ENCODE measurements at regions not wholly inside any gene's neighbourhood (a gene's known extent, or its start where the extent isn't known, plus 50 kb on each side); places are given as distances from the start of the nearest gene placed in this dataset.

DNA sequence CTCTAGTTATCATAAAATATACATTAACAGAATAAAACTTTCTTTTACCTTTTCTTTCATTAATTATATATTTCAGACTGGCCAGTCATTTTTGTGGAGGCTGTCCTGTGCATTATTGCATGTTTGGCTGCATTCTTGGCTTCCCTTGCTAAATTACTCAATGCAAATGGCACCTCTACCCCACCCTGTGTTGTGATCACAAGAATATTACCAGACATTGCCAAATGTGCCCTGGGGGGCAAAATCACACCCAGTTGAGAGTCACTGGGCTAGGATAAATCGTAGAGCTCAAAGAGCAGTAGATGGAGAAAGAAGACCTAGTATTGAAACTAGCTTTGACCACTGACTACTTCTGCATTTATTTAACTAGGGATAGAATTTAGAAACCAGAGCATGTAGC is 1257.8 kb upstream of the TENM4 start:
- Histone ChIP-seq H3K27ac (ENCODE audit: low read depth in 1 of 2, low read length in 2 of 2) (no peak overlapping the region), H3K36me3 (ENCODE audit: control insufficient read depth in 4 of 4, insufficient read depth in 3 of 4, low read depth in 1 of 4, low read length in 3 of 4) (no peaks in the 10 kb centered on the region), H3K4me3 (ENCODE audit: low read depth in 1 of 3, low read length in 3 of 3) (no peak overlapping the region), H3K9me3 (ENCODE audit: control insufficient read depth in 4 of 4, low read length in 3 of 4) (no peaks in the 10 kb centered on the region), H3K4me1 (ENCODE audit: control insufficient read depth in 4 of 4, insufficient read depth in 4 of 4, low read length in 3 of 4) (no peaks in the 10 kb centered on the region), H3K9ac (ENCODE audit: low read depth in 1 of 2, low read length in 2 of 2) (no peak overlapping the region), H3K27me3 (ENCODE audit: control insufficient read depth in 4 of 4, insufficient read depth in 4 of 4, low read length in 3 of 4) (no peaks in the 10 kb centered on the region)
- WGBS: 56% methylated on average over 1 of the region's 1 CpG
- no peak for DNase-seq (ENCODE audit: low spot score)
- TF ChIP-seq RXRA (IDR thresholded peaks at IDR 0.05): no peak
- TF ChIP-seq JUND (IDR thresholded peaks at IDR 0.05): no peak
- no peak for TF ChIP-seq SP1 (IDR thresholded peaks at IDR 0.05)
- no peak for TF ChIP-seq EGR1 (IDR thresholded peaks at IDR 0.05; ENCODE audit: low read depth in 2 of 2)

GRCh38 chr11:80694385-80694784 is 1253.6 kb upstream of the TENM4 start:
- Histone ChIP-seq H3K4me1 (ENCODE audit: control insufficient read depth in 4 of 4, insufficient read depth in 4 of 4, low read length in 3 of 4) (no peaks in the 10 kb centered on the region), H3K9ac (ENCODE audit: low read depth in 1 of 2, low read length in 2 of 2) (no peak overlapping the region), H3K4me3 (ENCODE audit: low read depth in 1 of 3, low read length in 3 of 3) (no peak overlapping the region), H3K27ac (ENCODE audit: low read depth in 1 of 2, low read length in 2 of 2) (no peak overlapping the region), H3K36me3 (ENCODE audit: control insufficient read depth in 4 of 4, insufficient read depth in 3 of 4, low read depth in 1 of 4, low read length in 3 of 4) (no peaks in the 10 kb centered on the region), H3K27me3 (ENCODE audit: control insufficient read depth in 4 of 4, insufficient read depth in 4 of 4, low read length in 3 of 4) (no peaks in the 10 kb centered on the region), H3K9me3 (ENCODE audit: control insufficient read depth in 4 of 4, low read length in 3 of 4) (no peaks in the 10 kb centered on the region)
- no peak for DNase-seq (ENCODE audit: low spot score)
- TF ChIP-seq REST (IDR thresholded peaks at IDR 0.05): no peak
- TF ChIP-seq, protein P1, sequence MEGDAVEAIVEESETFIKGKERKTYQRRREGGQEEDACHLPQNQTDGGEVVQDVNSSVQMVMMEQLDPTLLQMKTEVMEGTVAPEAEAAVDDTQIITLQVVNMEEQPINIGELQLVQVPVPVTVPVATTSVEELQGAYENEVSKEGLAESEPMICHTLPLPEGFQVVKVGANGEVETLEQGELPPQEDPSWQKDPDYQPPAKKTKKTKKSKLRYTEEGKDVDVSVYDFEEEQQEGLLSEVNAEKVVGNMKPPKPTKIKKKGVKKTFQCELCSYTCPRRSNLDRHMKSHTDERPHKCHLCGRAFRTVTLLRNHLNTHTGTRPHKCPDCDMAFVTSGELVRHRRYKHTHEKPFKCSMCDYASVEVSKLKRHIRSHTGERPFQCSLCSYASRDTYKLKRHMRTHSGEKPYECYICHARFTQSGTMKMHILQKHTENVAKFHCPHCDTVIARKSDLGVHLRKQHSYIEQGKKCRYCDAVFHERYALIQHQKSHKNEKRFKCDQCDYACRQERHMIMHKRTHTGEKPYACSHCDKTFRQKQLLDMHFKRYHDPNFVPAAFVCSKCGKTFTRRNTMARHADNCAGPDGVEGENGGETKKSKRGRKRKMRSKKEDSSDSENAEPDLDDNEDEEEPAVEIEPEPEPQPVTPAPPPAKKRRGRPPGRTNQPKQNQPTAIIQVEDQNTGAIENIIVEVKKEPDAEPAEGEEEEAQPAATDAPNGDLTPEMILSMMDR (IDR thresholded peaks at IDR 0.05; ENCODE audit: low read depth, low read length, missing input control): no peak
- TF ChIP-seq HNF4A (conservative IDR thresholded peaks at IDR 0.05): no peak
- TF ChIP-seq GABPA (IDR thresholded peaks at IDR 0.05 in 1 of 2, conservative IDR thresholded peaks at IDR 0.05 in 1 of 2): no peak
- no peak for TF ChIP-seq JUND (IDR thresholded peaks at IDR 0.05)
- no peak for TF ChIP-seq ATF3 (IDR thresholded peaks at IDR 0.05)
- no peak for TF ChIP-seq NR2F2 (IDR thresholded peaks at IDR 0.05)
- TF ChIP-seq RXRA (IDR thresholded peaks at IDR 0.05): no peak
- TF ChIP-seq YY1 (IDR thresholded peaks at IDR 0.05): no peak
- no peak for TF ChIP-seq RAD21 (IDR thresholded peaks at IDR 0.05)
- no peak for TF ChIP-seq TAF1 (conservative IDR thresholded peaks at IDR 0.05)
- TF ChIP-seq FOXA1 (IDR thresholded peaks at IDR 0.05): no peak
- TF ChIP-seq HNF4G (IDR thresholded peaks at IDR 0.05): no peak
- TF ChIP-seq, protein P2, sequence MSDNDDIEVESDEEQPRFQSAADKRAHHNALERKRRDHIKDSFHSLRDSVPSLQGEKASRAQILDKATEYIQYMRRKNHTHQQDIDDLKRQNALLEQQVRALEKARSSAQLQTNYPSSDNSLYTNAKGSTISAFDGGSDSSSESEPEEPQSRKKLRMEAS (IDR thresholded peaks at IDR 0.05): no peak
- TF ChIP-seq FOXA2 (IDR thresholded peaks at IDR 0.05): no peak
- TF ChIP-seq ZBTB33 (IDR thresholded peaks at IDR 0.05): no peak
- TF ChIP-seq SP1 (IDR thresholded peaks at IDR 0.05): no peak

All from liver (tissue), 8 donors.